H1 (cell line): ENCODE measurements at regions not wholly inside any gene's neighbourhood (a gene's known extent, or its start where the extent isn't known, plus 50 kb on each side); places are given as distances from the start of the nearest gene placed in this dataset.

Experiments
- JUND ChIP-seq: IDR thresholded peaks from 2 replicates; pipeline ENCODE4 v1.6.1; 2011; ENCODE audit warnings: mild to moderate bottlenecking, improper control_type of control experiment, low read length
- RFX5 ChIP-seq: IDR thresholded peaks from 2 replicates; pipeline ENCODE4 v1.6.1; 2011; ENCODE audit warnings: low read depth, low read length, improper control_type of control experiment, borderline replicate concordance
- RNF2 ChIP-seq: fragments of 200-900, 300-1000 bp; sonication (generic); IDR thresholded peaks from 2 replicates; pipeline ENCODE4 v1.7.1; 2016; ENCODE audit warnings: borderline replicate concordance, low read depth, mild to moderate bottlenecking, antibody characterized with exemption, low read length; ENCODE audit not compliant: poor library complexity, severe bottlenecking; ENCODE audit errors: missing control alignments
- SAP30 ChIP-seq: fragments of 300-600 bp; sonication (generic); IDR thresholded peaks from 2 replicates; pipeline ENCODE4 v1.7.1; 2012; ENCODE audit warnings: low read length, moderate library complexity, mild to moderate bottlenecking, inconsistent platforms; ENCODE audit not compliant: insufficient read depth, insufficient replicate concordance
- TBP ChIP-seq: IDR thresholded peaks from 2 replicates; pipeline ENCODE4 v1.6.1; 2011; ENCODE audit warnings: low read depth, low read length, improper control_type of control experiment

- no peak for TF ChIP-seq SAP30
- no peak for TF ChIP-seq RNF2
- no peak for TF ChIP-seq JUND
- no peak for TF ChIP-seq RFX5
- no peak for TF ChIP-seq TBP
These were observed 422.5 kb downstream of the LPIN1 start (continued) for GRCh38 chr2:12168791-12169388.
